Retinal pigment epithelial cell (primary cell): ENCODE measurements at regions not wholly inside any gene's neighbourhood (a gene's known extent, or its start where the extent isn't known, plus 50 kb on each side); places are given as distances from the start of the nearest gene placed in this dataset.

Experiments
- DNase-seq: peaks from one replicate; pipeline ENCODE4 v3.0.0-alpha.2; 2010; ENCODE audit warnings: low read depth
- H3K4me3 ChIP-seq: 2 replicates; pipeline ENCODE4 v1.5.1; 2011; ENCODE audit warnings: mild to moderate bottlenecking, low read length, control low read depth, moderate library complexity
- TF ChIP-seq, protein P1 (sequence below): conservative IDR thresholded peaks from 2 replicates; pipeline ENCODE4 v1.5.1; 2011; ENCODE audit warnings: low read depth, low read length, control low read depth, inconsistent platforms

DNA sequence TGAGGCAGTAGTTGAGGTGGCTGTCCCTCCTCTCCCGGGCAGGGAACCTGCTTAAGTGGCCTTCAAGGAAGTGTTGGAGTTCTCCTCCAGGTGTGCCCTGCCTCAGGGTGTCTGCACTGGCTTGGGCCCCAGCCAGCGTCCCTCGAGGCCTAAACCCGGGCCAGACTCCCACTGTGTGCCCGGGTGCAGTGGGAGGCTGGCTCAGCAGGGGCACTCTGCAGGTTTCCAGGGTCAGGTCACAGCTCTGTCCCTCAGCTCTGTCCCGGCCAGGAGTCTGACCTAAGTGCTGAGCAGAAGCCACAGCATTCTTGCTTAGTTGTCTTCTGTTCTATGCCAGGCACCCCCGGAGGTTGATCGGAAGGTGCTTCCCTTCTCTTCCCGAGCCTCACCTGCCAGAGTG lies 69.0 kb upstream of the OTOS start:
- DNase-seq, result no peak
- TF ChIP-seq, protein P1, sequence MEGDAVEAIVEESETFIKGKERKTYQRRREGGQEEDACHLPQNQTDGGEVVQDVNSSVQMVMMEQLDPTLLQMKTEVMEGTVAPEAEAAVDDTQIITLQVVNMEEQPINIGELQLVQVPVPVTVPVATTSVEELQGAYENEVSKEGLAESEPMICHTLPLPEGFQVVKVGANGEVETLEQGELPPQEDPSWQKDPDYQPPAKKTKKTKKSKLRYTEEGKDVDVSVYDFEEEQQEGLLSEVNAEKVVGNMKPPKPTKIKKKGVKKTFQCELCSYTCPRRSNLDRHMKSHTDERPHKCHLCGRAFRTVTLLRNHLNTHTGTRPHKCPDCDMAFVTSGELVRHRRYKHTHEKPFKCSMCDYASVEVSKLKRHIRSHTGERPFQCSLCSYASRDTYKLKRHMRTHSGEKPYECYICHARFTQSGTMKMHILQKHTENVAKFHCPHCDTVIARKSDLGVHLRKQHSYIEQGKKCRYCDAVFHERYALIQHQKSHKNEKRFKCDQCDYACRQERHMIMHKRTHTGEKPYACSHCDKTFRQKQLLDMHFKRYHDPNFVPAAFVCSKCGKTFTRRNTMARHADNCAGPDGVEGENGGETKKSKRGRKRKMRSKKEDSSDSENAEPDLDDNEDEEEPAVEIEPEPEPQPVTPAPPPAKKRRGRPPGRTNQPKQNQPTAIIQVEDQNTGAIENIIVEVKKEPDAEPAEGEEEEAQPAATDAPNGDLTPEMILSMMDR, result no peak

DNA sequence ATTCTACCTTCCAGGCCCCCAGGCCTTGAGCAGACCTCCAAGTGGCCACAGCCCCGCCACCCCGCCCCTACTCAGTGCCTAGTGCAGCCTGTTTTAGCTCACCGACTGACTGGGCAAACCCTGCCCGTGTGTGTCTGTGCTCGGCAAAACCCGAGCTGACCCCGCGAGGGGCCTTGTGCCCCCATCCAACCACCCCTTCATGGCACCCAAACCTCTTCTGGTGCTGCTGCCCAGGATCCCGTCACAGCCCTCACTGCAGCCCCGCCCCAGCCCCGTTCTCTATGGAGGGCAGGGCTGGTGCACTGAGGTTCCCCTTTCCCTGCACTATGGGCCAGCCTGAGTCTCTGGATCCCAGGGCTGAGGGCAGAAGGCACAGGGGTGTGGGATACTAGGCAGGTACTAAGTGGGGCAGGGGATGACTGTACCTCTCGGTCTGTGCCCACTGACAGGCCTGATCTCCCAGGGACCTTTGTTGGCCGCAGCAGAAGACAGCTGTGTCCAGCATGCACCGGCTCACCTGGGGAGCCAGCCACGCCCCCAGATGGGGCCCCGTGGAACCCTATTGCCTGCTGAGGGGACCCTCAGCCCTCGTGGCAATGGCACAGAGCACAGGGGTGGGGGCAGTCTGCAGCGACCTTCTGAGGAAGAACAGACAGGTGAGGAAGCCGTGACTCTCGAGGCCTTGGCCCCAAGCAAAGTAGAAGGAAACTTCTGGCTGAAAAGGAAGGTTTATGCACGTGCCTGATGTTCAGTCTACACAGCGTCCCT lies 69.9 kb upstream of the OTOS start:
- TF ChIP-seq, protein P1, result no peak
- DNase-seq, result no peak
- no peak overlapping the region for H3K4me3 ChIP-seq

More for the DNA sequence above, 69.0 kb upstream of the OTOS start:
- H3K4me3 ChIP-seq, result no peak overlapping the region

DNA sequence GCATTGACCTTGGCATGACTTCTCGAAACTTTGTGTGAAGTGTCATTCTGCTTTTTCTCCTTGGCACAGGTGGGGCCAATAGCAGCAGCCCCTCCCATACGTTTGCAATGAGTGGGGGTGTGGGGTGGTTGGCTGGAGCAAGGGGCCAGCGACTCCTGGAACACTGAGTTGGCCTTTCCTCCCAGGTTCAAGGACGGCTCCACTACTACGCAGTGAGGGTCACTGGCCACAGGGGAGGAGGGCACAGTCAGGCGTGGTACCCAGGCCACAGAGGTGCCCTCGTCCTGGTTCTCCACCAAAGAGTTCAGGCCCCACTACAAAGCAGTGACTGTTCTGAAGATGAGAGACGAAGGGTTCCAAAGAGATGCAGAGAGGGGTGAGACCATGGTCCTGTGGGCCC lies 70.6 kb upstream of the OTOS start:
- TF ChIP-seq, protein P1, result no peak
- H3K4me3 ChIP-seq, result no peak overlapping the region
- no peak for DNase-seq

DNA sequence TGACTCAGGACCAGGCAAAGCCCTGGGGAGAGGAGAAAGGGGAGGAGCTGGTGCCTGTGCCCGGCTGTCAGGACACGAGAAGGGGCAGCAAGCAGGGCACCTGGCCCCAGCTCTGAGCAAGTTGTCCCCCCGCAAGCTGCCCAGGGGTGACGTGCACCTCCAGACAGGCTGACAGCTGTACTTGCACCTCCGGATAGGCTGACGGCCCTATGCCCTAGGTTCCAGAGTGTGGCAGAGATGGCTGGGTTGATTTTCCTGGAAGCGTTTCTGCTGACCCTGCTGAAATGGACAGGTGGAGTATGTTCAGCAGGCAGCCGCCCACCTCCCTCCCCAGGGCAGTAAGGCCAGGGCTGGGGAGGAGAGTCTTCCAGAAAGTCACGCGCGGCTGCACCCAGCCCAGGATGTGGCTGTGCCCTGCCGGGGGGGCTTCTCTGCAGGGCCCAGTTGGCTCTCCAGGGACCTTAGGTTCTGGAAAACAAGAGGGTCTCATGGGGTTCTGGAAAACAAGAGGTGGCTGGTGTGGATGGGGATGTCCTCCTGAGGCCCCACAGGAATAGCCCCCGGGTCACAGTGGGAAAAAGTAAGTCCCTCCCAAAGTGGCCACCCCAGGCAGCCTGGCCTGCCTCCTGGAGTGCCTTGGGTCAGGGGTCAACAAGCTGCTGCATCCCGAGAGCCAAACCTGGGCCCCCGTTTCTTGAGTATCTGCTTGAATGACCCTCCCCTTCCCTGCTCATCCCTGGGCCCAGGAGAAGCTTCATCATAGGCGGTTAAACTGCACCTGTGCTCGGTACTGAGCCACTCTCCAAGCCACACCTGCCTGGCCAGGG lies 71.4 kb upstream of the OTOS start:
- TF ChIP-seq, protein P1, result no peak
- no peak for DNase-seq
- no peak overlapping the region for H3K4me3 ChIP-seq

DNA sequence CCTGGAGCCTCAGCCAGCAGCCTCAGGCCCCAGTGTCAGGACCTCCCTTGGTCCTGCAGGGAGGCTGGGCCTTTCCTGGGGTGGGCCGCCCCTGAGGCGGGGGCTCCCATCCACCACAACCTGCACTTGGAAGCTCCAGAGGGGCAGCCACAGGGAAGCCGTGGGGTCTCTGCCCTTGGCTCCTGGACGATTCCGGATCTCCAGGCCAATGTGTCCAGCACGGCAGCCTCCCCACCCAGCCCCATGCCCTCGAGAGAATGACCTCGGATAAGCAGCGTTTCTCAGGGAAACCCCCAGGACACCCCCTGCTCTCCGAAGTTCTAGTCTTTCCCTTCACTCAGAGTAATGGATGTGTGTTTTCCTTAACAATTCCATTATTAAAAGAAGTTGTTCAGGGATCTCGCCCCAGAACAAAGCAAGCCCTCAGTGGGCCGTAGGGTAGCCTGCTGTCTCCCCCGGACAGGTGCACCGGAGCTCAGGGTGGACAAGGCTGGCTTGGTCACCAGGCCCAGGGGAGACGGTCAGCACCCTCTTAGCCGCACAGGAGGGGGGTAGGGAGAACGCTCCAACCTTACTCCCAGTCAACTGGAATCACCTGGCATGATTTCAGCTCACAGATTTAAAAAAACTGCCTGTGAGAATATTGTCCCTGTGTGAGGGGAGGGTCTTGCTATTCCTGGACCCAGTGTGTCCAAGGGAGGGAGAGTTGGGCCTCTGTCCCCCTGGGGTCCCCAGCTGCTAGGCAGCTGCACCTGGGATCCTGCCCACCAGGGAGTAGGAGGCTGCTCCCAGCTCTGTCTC lies 72.2 kb upstream of the OTOS start:
- TF ChIP-seq, protein P1, result no peak

DNA sequence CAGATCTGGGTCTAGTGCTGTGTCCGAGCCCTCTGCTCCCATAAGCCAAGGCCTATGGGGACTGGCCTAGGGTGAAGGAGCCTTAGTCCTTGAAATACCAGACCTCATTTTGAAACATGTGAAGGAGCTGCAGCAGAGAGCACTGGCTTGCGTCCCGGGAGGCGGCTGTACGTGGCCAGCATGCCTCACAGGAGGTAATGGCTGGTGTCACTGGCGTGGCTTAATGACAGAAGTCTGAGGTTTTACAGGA lies 72.7 kb upstream of the OTOS start:
- no peak overlapping the region for H3K4me3 ChIP-seq
- TF ChIP-seq, protein P1, result no peak
- DNase-seq, result no peak

More for the DNA sequence above, 72.2 kb upstream of the OTOS start:
- H3K4me3 ChIP-seq, result no peak overlapping the region
- DNase-seq, result no peak
